Testis (tissue), 2 donors: ENCODE measurements at regions not wholly inside any gene's neighbourhood (a gene's known extent, or its start where the extent isn't known, plus 50 kb on each side); places are given as distances from the start of the nearest gene placed in this dataset.

Experiments
- DNase-seq: peaks from one replicate; pipeline ENCODE4 v3.0.0-alpha.2; 2019
- H3K27ac ChIP-seq, 2 donors: fragments of 200-600 bp; sonication (generic); one replicate each; pipeline ENCODE4 v1.5.1; 2019
- H3K27me3 ChIP-seq: fragments of 200-600 bp; sonication (generic); one replicate; pipeline ENCODE4 v1.5.1; 2019
- H3K36me3 ChIP-seq: fragments of 200-600 bp; sonication (generic); one replicate; pipeline ENCODE4 v1.5.1; 2017; ENCODE audit warnings: low read depth; ENCODE audit errors: missing control alignments
- H3K4me1 ChIP-seq: fragments of 200-600 bp; sonication (generic); one replicate; pipeline ENCODE4 v1.5.1; 2019
- H3K4me3 ChIP-seq, 2 donors: fragments of 200-600 bp; sonication (generic); one replicate each; pipeline ENCODE4 v1.5.1; 2017 to 2019
- H3K9me3 ChIP-seq: fragments of 200-600 bp; sonication (generic); one replicate; pipeline ENCODE4 v1.5.1; 2017
- POLR2A ChIP-seq: fragments of 450-650 bp; IDR thresholded peaks from one replicate; pipeline ENCODE4 v1.6.1; 2017; ENCODE audit warnings: antibody characterized with exemption, mild to moderate bottlenecking, moderate library complexity
- WGBS, 2 donors: methylation state at CpG; one replicate each; pipeline ENCODE4 v1.1.5; 2018; 5-methylcytosine and 5-hydroxymethylcytosine counted together
- intact Hi-C: fragments of 100-400 bp; cut with DNase I; formaldehyde crosslinking; loops from one replicate; pipeline ENCODE4 v1.15.1; 2023; ENCODE audit warnings: low total_unique reads
- TF ChIP-seq, protein P1 (sequence below), 3 experiments: fragments of 450-650 bp in 2 of 3; fragments of 200-600 bp in 1 of 3; sonication (generic) in 1 of 3; IDR thresholded peaks; one replicate each; pipeline ENCODE4 v1.5.1; 2016 to 2019; ENCODE audit warnings: antibody characterized with exemption in 3 of 3, mild to moderate bottlenecking in 2 of 3, moderate library complexity in 1 of 3

- Histone ChIP-seq H3K9me3 (no peaks in the 10 kb centered on the region), H3K36me3 (no peaks in the 10 kb centered on the region), H3K4me1 (peaks cover 5% of the 10 kb centered on the region), H3K4me3 (no peak overlapping the region), H3K27me3 (no peaks in the 10 kb centered on the region), H3K27ac (no peak overlapping the region)
- TF ChIP-seq POLR2A, result no peak
- TF ChIP-seq, protein P1, sequence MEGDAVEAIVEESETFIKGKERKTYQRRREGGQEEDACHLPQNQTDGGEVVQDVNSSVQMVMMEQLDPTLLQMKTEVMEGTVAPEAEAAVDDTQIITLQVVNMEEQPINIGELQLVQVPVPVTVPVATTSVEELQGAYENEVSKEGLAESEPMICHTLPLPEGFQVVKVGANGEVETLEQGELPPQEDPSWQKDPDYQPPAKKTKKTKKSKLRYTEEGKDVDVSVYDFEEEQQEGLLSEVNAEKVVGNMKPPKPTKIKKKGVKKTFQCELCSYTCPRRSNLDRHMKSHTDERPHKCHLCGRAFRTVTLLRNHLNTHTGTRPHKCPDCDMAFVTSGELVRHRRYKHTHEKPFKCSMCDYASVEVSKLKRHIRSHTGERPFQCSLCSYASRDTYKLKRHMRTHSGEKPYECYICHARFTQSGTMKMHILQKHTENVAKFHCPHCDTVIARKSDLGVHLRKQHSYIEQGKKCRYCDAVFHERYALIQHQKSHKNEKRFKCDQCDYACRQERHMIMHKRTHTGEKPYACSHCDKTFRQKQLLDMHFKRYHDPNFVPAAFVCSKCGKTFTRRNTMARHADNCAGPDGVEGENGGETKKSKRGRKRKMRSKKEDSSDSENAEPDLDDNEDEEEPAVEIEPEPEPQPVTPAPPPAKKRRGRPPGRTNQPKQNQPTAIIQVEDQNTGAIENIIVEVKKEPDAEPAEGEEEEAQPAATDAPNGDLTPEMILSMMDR (IDR thresholded peaks at IDR 0.05), result no peak
- 86 to 93% methylated on average over 2 of the region's 2 CpGs for WGBS, 2 donors
- no peak for DNase-seq
- intact Hi-C loops, result no loop called here
Measured at GRCh38 chr9:119709431-119709830, 340.2 kb upstream of the BRINP1 start.

DNA sequence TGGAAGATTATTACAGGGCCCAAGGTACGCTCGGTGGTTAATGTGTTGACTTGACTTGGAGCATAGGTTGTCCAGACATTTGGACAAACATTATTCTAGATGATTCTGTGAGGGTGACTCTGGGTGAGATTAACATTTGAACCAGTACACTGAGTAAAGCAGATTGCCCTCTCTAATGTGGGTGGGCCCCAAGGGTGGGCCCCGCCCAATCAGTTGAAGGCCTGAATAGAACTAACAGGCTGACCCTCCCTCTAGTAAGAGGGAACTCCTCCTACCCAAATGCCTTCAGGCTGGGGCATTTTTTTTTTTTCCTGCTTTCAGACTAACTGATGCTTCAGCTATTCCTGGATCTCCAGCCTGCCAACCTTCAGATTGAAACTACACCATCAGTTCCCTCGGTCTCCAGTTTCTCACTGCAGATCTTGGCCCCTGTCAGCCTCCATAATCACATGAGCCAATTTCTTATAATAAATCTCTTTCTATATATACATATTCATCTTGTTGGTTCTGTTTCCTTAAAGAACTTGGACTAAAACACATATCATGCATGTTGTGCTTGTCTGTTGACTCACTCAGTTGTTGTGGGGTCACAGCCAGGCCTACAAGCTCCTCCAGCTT lies 338.1 kb upstream of the BRINP1 start:
- no peaks in the 10 kb centered on the region for H3K36me3 ChIP-seq
- 83 to 86% methylated on average over 4 of the region's 4 CpGs for WGBS, 2 donors
- no peak overlapping the region for H3K4me3 ChIP-seq
- intact Hi-C loops, result no loop called here
- no peak for TF ChIP-seq POLR2A
- TF ChIP-seq, protein P1 (IDR thresholded peaks at IDR 0.05), result no peak
- DNase-seq, result no peak
- H3K27ac ChIP-seq, result no peak overlapping the region
- H3K27me3 ChIP-seq, result no peaks in the 10 kb centered on the region
- H3K4me1 ChIP-seq, result peaks cover 5% of the 10 kb centered on the region
- no peaks in the 10 kb centered on the region for H3K9me3 ChIP-seq

- H3K4me1 ChIP-seq, result peaks cover 5% of the 10 kb centered on the region
- DNase-seq, result no peak
- WGBS, 2 donors, result 92 to 100% methylated on average over 1 of the region's 1 CpG
- TF ChIP-seq, protein P1 (IDR thresholded peaks at IDR 0.05), result no peak
- TF ChIP-seq POLR2A, result no peak
- H3K27ac ChIP-seq, result no peak overlapping the region
- no peaks in the 10 kb centered on the region for H3K36me3 ChIP-seq
- H3K4me3 ChIP-seq, result no peak overlapping the region
- intact Hi-C loops, result no loop called here
- no peaks in the 10 kb centered on the region for H3K27me3 ChIP-seq
- no peaks in the 10 kb centered on the region for H3K9me3 ChIP-seq
Measured at GRCh38 chr9:119701651-119702050, 332.4 kb upstream of the BRINP1 start.

GRCh38 chr9:119698535-119698934 lies 329.3 kb upstream of the BRINP1 start:
- Histone ChIP-seq H3K9me3 (no peaks in the 10 kb centered on the region), H3K36me3 (no peaks in the 10 kb centered on the region), H3K4me3 (no peak overlapping the region), H3K4me1 (no peaks in the 10 kb centered on the region), H3K27ac (no peak overlapping the region), H3K27me3 (no peaks in the 10 kb centered on the region)
- TF ChIP-seq, protein P1 (IDR thresholded peaks at IDR 0.05), result no peak
- TF ChIP-seq POLR2A, result no peak
- no peak for DNase-seq
- 57 to 83% methylated on average over 2 of the region's 2 CpGs for WGBS, 2 donors
- intact Hi-C loops, result no loop called here

DNA sequence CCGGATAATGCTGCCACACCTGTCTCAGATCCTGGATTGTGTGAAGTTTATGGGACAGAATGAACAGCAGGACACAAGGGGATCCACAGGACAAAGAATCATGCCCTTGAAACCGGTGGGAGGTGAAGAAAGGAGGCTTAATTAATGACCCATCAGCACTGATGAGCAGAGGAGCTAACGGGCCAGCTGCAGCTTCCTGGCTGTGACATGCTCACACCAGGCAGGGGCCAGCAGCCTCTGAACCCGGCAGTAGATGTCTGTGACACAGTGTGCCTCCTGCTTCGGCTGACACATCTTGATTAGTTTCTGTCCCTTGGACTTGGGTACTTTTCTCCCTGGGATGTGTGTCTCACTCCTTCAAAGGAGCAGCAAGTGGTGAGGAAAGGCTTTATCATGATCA lies 328.8 kb upstream of the BRINP1 start:
- no peaks in the 10 kb centered on the region for H3K36me3 ChIP-seq
- intact Hi-C loops, result no loop called here
- H3K4me3 ChIP-seq, result no peak overlapping the region
- no peaks in the 10 kb centered on the region for H3K27me3 ChIP-seq
- TF ChIP-seq, protein P1 (IDR thresholded peaks at IDR 0.05), result no peak
- TF ChIP-seq POLR2A, result no peak
- no peaks in the 10 kb centered on the region for H3K4me1 ChIP-seq
- H3K27ac ChIP-seq, result no peak overlapping the region
- no peak for DNase-seq
- WGBS, 2 donors, result 44 to 60% methylated on average over 4 to 5 of the region's 5 CpGs
- H3K9me3 ChIP-seq, result no peaks in the 10 kb centered on the region
